GM12878 (cell line): ENCODE measurements at regions not wholly inside any gene's neighbourhood (a gene's known extent, or its start where the extent isn't known, plus 50 kb on each side); places are given as distances from the start of the nearest gene placed in this dataset.

Experiments used
- ATAC-seq: fragments of 200-7000 bp; cut with Tn5 transposase; 3 replicates; pipeline ENCODE4 v1.9.1; 2020; ENCODE audit warnings: mild to moderate bottlenecking, moderate library complexity
- BruUV-seq: library from RNA; stranded (reverse); fragments of 400-500 nt; replicated peaks from 2 replicates; lab custom pipeline; 2021; lab: Mats Ljungman, UMichigan
- CTCF ChIA-PET: fragments of 300-600 bp; sonication (Branson Sonifier 250); formaldehyde crosslinking; extraction: SDS; loops from one replicate; lab custom pipeline; 2021; ENCODE audit warnings: inconsistent platforms; lab: Yijun Ruan, JAX
- POLR2A ChIA-PET: fragments of 350-600 bp; formaldehyde crosslinking; extraction: SDS; loops from one replicate; lab custom pipeline; 2021; ENCODE audit warnings: inconsistent platforms; lab: Charles Lee
- RAD21 ChIA-PET: fragments of 300-600 bp; sonication (Branson Sonifier 250); formaldehyde crosslinking; loops from one replicate; lab custom pipeline; 2023; ENCODE audit warnings: antibody characterized with exemption; ENCODE audit not compliant: unreplicated experiment; lab: Charles Lee
- SMC1A ChIA-PET: fragments of 300-600 bp; sonication (Branson Sonifier 250); formaldehyde crosslinking; loops from one replicate; lab custom pipeline; 2023; ENCODE audit not compliant: unreplicated experiment, uncharacterized antibody; lab: Charles Lee
- DNase-seq: peaks from one replicate; pipeline ENCODE4 v3.0.0-alpha.2; 2011; ENCODE audit warnings: low read depth, low spot score
- FAIRE-seq: peaks from 3 replicates; lab custom pipeline; 2011; peaks lifted over from hg19 to GRCh38; lab: Jason Lieb, UNC
- H2AFZ ChIP-seq: 2 replicates; pipeline ENCODE4 v1.6.0; 2011; ENCODE audit warnings: low read depth, low read length, control low read depth; ENCODE audit not compliant: control insufficient read depth
- H3K27ac ChIP-seq: 2 replicates; pipeline ENCODE4 v1.5.1; 2011; ENCODE audit warnings: control low read depth; ENCODE audit not compliant: control insufficient read depth, insufficient read depth
- H3K27me3 ChIP-seq, 2 experiments: replicated peaks in 1 of 2; 2 replicates each; pipeline versions ENCODE4 v1.6.0 to v1.6.1; 2011; ENCODE audit warnings: low read length in 1 of 2; ENCODE audit not compliant: control insufficient read depth in 2 of 2, insufficient read depth in 2 of 2
- H3K36me3 ChIP-seq, 2 experiments: 2 replicates each; pipeline ENCODE4 v1.5.1; 2011; ENCODE audit warnings: low read length in 1 of 2; ENCODE audit not compliant: control insufficient read depth in 2 of 2, insufficient read depth in 2 of 2
- H3K4me1 ChIP-seq: 2 replicates; pipeline ENCODE4 v1.6.1; 2011; ENCODE audit warnings: mild to moderate bottlenecking, low read length, moderate library complexity, mixed read lengths; ENCODE audit not compliant: control insufficient read depth, insufficient read depth
- H3K4me2 ChIP-seq: 2 replicates; pipeline ENCODE4 v1.6.0; 2011; ENCODE audit warnings: control low read depth; ENCODE audit not compliant: control insufficient read depth, insufficient read depth
- H3K4me3 ChIP-seq: fragments of 200-600 bp; sonication (generic); 2 replicates; pipeline ENCODE4 v1.5.1; 2016
- H3K79me2 ChIP-seq: 2 replicates; pipeline ENCODE4 v1.6.0; 2011; ENCODE audit warnings: low read length; ENCODE audit not compliant: control insufficient read depth, insufficient read depth
- H3K9ac ChIP-seq: 2 replicates; pipeline ENCODE4 v1.8.0; 2011; ENCODE audit warnings: low read length, control low read depth, mixed read lengths; ENCODE audit not compliant: control insufficient read depth, insufficient read depth
- H3K9me3 ChIP-seq: replicated peaks from 3 replicates; pipeline ENCODE4 v1.5.1; 2011; ENCODE audit warnings: mild to moderate bottlenecking, low read length; ENCODE audit not compliant: control insufficient read depth, insufficient read depth
- H4K20me1 ChIP-seq: 2 replicates; pipeline ENCODE4 v1.6.0; 2011; ENCODE audit not compliant: control insufficient read depth, insufficient read depth
- FOS ChIP-seq: IDR thresholded peaks from 3 replicates; pipeline ENCODE4 v1.6.1; 2011; ENCODE audit warnings: borderline replicate concordance; ENCODE audit not compliant: insufficient read length; ENCODE audit errors: extremely low read depth
- IKZF2 ChIP-seq, 2 experiments: fragments of 450-650 bp; IDR thresholded peaks; 2 replicates each; pipeline ENCODE4 v1.6.1; 2017; ENCODE audit warnings: mild to moderate bottlenecking in 2 of 2, moderate library complexity in 2 of 2
- KDM1A ChIP-seq: fragments of 200-600 bp; sonication (generic); IDR thresholded peaks from 2 replicates; pipeline ENCODE4 v1.6.1; 2016; ENCODE audit warnings: borderline replicate concordance
- NFYA ChIP-seq: IDR thresholded peaks from 2 replicates; pipeline ENCODE4 v1.6.1; 2011; ENCODE audit warnings: low read depth, mild to moderate bottlenecking, low read length, improper control_type of control experiment, borderline replicate concordance
- NFYB ChIP-seq: IDR thresholded peaks from 2 replicates; pipeline ENCODE4 v1.6.1; 2011; ENCODE audit warnings: low read depth, mild to moderate bottlenecking, low read length, improper control_type of control experiment, moderate library complexity; ENCODE audit not compliant: insufficient read depth
- NR2F1 ChIP-seq: fragments of 450-650 bp; conservative IDR thresholded peaks from 2 replicates; pipeline ENCODE4 v1.6.1; 2017; ENCODE audit warnings: mild to moderate bottlenecking
- NRF1 ChIP-seq: conservative IDR thresholded peaks from 2 replicates; pipeline ENCODE4 v1.6.1; 2011; ENCODE audit warnings: mild to moderate bottlenecking, low read depth, low read length, improper control_type of control experiment
- POU2F2 ChIP-seq: IDR thresholded peaks from 3 replicates; pipeline ENCODE4 v1.6.1; 2011; ENCODE audit warnings: low read depth, mild to moderate bottlenecking, low read length, borderline replicate concordance
- SIX5 ChIP-seq: IDR thresholded peaks from 2 replicates; pipeline ENCODE4 v1.6.1; 2011; ENCODE audit warnings: mild to moderate bottlenecking, low read depth, low read length, moderate library complexity; ENCODE audit not compliant: severe bottlenecking
- SMAD1 ChIP-seq: fragments of 450-650 bp; IDR thresholded peaks from 2 replicates; pipeline ENCODE4 v1.6.1; 2018; ENCODE audit warnings: mild to moderate bottlenecking, low read depth; ENCODE audit not compliant: partially characterized antibody
- SP1 ChIP-seq: IDR thresholded peaks from one replicate; pipeline ENCODE4 v1.6.1; 2011; ENCODE audit warnings: low read depth, low read length
- SREBF1 ChIP-seq: IDR thresholded peaks from 2 replicates; pipeline ENCODE4 v1.6.1; 2012; ENCODE audit warnings: mild to moderate bottlenecking, low read length
- SUZ12 ChIP-seq: fragments of 200-600 bp; sonication (generic); IDR thresholded peaks from one replicate; pipeline ENCODE4 v1.6.1; 2018; ENCODE audit warnings: antibody characterized with exemption, mild to moderate bottlenecking; ENCODE audit not compliant: unreplicated experiment
- ZNF274 ChIP-seq: IDR thresholded peaks from one replicate; pipeline ENCODE4 v1.8.0; 2011; ENCODE audit not compliant: insufficient read length, insufficient read depth
- WGBS: methylation state at CpG from one replicate; pipeline ENCODE4 v1.1.6; 2016; ENCODE audit warnings: low lambda C conversion rate; ENCODE audit not compliant: insufficient replicate concordance, insufficient coverage; ENCODE audit errors: missing lambda C conversion rate; 5-methylcytosine and 5-hydroxymethylcytosine counted together
- in situ Hi-C: fragments of 300-500 bp; cut with MboI; formaldehyde crosslinking; loops from 9 replicates; pipeline ENCODE4 v1.14.3; 2018; ENCODE audit warnings: mixed read lengths
- intact Hi-C: fragments of 100-400 bp; cut with micrococcal nuclease; formaldehyde crosslinking; loops from one replicate; pipeline ENCODE4 v1.14.2; 2022; ENCODE audit not compliant: unreplicated experiment
- TF ChIP-seq, protein P1 (sequence below): fragments of 450-650 bp; IDR thresholded peaks from 2 replicates; pipeline ENCODE4 v1.6.1; 2017; ENCODE audit warnings: mild to moderate bottlenecking
- TF ChIP-seq, protein P2 (sequence below): fragments of 450-650 bp; IDR thresholded peaks from 2 replicates; pipeline ENCODE4 v1.6.1; 2016; ENCODE audit warnings: mild to moderate bottlenecking
- TF ChIP-seq, protein P3 (sequence below): IDR thresholded peaks from 2 replicates; pipeline ENCODE4 v1.6.1; 2011; ENCODE audit warnings: borderline replicate concordance, low read depth, mild to moderate bottlenecking, moderate library complexity, low read length; ENCODE audit not compliant: insufficient read depth, poor library complexity, severe bottlenecking

DNA sequence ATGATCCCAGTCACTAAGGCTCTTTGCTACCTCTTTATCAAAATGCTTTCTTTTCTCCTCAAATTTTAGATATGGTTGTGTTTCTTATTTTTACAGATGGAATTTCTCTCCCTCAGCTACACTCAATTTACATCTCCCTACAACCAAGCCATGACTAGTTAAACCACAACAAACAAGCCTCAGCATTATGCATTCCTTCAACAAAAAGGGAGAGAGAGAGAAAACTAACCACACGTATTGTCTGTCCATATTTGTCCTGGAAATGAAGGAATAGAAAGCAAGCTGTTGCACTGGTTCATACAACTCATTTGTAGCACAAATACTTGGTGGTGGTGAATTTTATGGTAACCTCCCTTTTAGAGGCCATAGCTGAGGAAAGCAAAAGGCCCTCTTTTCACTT lies 286.4 kb downstream of the AHR start:
- H4K20me1 ChIP-seq: no peaks in the 10 kb centered on the region
- 0% methylated on average over 1 of the region's 1 CpG for WGBS
- ATAC-seq (no peak), DNase-seq (no peak)
- no peak for TF ChIP-seq SIX5
- TF ChIP-seq NR2F1: no peak
- TF ChIP-seq, protein P1, sequence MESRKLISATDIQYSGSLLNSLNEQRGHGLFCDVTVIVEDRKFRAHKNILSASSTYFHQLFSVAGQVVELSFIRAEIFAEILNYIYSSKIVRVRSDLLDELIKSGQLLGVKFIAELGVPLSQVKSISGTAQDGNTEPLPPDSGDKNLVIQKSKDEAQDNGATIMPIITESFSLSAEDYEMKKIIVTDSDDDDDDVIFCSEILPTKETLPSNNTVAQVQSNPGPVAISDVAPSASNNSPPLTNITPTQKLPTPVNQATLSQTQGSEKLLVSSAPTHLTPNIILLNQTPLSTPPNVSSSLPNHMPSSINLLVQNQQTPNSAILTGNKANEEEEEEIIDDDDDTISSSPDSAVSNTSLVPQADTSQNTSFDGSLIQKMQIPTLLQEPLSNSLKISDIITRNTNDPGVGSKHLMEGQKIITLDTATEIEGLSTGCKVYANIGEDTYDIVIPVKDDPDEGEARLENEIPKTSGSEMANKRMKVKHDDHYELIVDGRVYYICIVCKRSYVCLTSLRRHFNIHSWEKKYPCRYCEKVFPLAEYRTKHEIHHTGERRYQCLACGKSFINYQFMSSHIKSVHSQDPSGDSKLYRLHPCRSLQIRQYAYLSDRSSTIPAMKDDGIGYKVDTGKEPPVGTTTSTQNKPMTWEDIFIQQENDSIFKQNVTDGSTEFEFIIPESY: no peak
- TF ChIP-seq SUZ12: no peak
- TF ChIP-seq FOS: no peak
- TF ChIP-seq POU2F2: no peak
- no peak for TF ChIP-seq SREBF1
- TF ChIP-seq ZNF274: no peak
- no peak for TF ChIP-seq NRF1
- no peak for TF ChIP-seq NFYA
- TF ChIP-seq, protein P2, sequence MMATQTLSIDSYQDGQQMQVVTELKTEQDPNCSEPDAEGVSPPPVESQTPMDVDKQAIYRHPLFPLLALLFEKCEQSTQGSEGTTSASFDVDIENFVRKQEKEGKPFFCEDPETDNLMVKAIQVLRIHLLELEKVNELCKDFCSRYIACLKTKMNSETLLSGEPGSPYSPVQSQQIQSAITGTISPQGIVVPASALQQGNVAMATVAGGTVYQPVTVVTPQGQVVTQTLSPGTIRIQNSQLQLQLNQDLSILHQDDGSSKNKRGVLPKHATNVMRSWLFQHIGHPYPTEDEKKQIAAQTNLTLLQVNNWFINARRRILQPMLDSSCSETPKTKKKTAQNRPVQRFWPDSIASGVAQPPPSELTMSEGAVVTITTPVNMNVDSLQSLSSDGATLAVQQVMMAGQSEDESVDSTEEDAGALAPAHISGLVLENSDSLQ: no peak
- TF ChIP-seq, protein P3, sequence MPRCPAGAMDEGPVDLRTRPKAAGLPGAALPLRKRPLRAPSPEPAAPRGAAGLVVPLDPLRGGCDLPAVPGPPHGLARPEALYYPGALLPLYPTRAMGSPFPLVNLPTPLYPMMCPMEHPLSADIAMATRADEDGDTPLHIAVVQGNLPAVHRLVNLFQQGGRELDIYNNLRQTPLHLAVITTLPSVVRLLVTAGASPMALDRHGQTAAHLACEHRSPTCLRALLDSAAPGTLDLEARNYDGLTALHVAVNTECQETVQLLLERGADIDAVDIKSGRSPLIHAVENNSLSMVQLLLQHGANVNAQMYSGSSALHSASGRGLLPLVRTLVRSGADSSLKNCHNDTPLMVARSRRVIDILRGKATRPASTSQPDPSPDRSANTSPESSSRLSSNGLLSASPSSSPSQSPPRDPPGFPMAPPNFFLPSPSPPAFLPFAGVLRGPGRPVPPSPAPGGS: no peak
- no peak for TF ChIP-seq SMAD1
- no peak for TF ChIP-seq KDM1A
- TF ChIP-seq IKZF2 (IDR thresholded peaks at IDR 0.05): no peak
- TF ChIP-seq NFYB: no peak
- TF ChIP-seq SP1: no peak
- TF ChIP-seq, all 136 proteins: peak for 0
- Histone ChIP-seq H3K79me2 (no peaks in the 10 kb centered on the region), H3K9ac (no peak overlapping the region), H3K36me3 (no peaks in the 10 kb centered on the region), H3K27ac (no peak overlapping the region), H2AFZ (no peak overlapping the region), H3K9me3 (no peaks in the 10 kb centered on the region), H3K4me2 (no peak overlapping the region), H3K4me1 (no peaks in the 10 kb centered on the region), H3K27me3 (no peaks in the 10 kb centered on the region), H3K4me3 (no peak overlapping the region)
- SMC1A ChIA-PET: no interaction called here
- RAD21 ChIA-PET: no interaction called here
- no peak for FAIRE-seq
- in situ Hi-C loops (no loop called here), intact Hi-C loops (no loop called here)
- CTCF ChIA-PET: no interaction called here
- POLR2A ChIA-PET: no interaction called here
- BruUV-seq: no TSS peak
